ENCODE measurements at regions not wholly inside any gene's neighbourhood (a gene's known extent, or its start where the extent isn't known, plus 50 kb on each side); places are given as distances from the start of the nearest gene placed in this dataset.
A peak's percentile ranks its signal among the peaks of the same experiment; 100 is the strongest.
"Not testable (repeated sequence)": the region's sequence is repeated elsewhere in the genome, so short reads cannot be mapped to it uniquely, and the experiment has no call there.

- FAIRE-seq (peak; percentile 34), DNase-seq (ENCODE audit: low read depth) (peak; percentile 8)
- H3K9me3 Mint-ChIP-seq (ENCODE audit: unreplicated experiment): no peaks in the 10 kb centered on the region
- no peak overlapping the region for H3K9ac ChIP-seq (ENCODE audit: low read length)
- no peaks in the 10 kb centered on the region for H3K36me3 ChIP-seq (ENCODE audit: insufficient read depth, low read length)
- no peaks in the 10 kb centered on the region for H3K36me3 Mint-ChIP-seq (ENCODE audit: low read depth, unreplicated experiment)
- no peak overlapping the region for H3K27ac Mint-ChIP-seq (ENCODE audit: unreplicated experiment)
- H3K4me1 Mint-ChIP-seq (ENCODE audit: low read depth, unreplicated experiment): peaks cover 2% of the 10 kb centered on the region
- no peaks in the 10 kb centered on the region for H4K20me1 ChIP-seq (ENCODE audit: insufficient read depth, low read length)
- no peak overlapping the region for H3K27ac ChIP-seq (ENCODE audit: low read depth, low read length)
- H2AFZ ChIP-seq (ENCODE audit: low read depth, low read length): no peak overlapping the region
- TF ChIP-seq CTCF (IDR thresholded peaks at IDR 0.05; ENCODE audit: insufficient read depth, low read depth, low read length) (peak; percentile 53), EZH2 (IDR thresholded peaks at IDR 0.05; ENCODE audit: insufficient read depth, low read length) (no peak)
- H3K9me3 ChIP-seq (ENCODE audit: insufficient read depth, low read depth, low read length): no peaks in the 10 kb centered on the region
- H3K27me3 Mint-ChIP-seq (ENCODE audit: low read depth, unreplicated experiment): no peaks in the 10 kb centered on the region
- no peak overlapping the region for H3K4me2 ChIP-seq (ENCODE audit: low read length)
- H3K79me2 ChIP-seq (ENCODE audit: insufficient read depth, low read length): no peaks in the 10 kb centered on the region
- no peaks in the 10 kb centered on the region for H3K4me1 ChIP-seq (ENCODE audit: insufficient read depth, low read length)
- no peak overlapping the region for H3K4me3 ChIP-seq (ENCODE audit: insufficient read depth, low read depth, low read length)
- no peak overlapping the region for H3K4me3 Mint-ChIP-seq (ENCODE audit: unreplicated experiment)
- no peaks in the 10 kb centered on the region for H3K27me3 ChIP-seq (ENCODE audit: insufficient read depth, low read length)
Observed at GRCh38 chrX:7996414-7996813, 69.2 kb upstream of the PNPLA4 start.

GRCh38 chrX:7993873-7994272 is 66.7 kb upstream of the PNPLA4 start:
- Mint-ChIP-seq H3K9me3 (ENCODE audit: unreplicated experiment) (no peaks in the 10 kb centered on the region), H3K4me1 (ENCODE audit: low read depth, unreplicated experiment) (peaks cover 4% of the 10 kb centered on the region), H3K27ac (ENCODE audit: unreplicated experiment) (no peak overlapping the region), H3K36me3 (ENCODE audit: low read depth, unreplicated experiment) (no peaks in the 10 kb centered on the region), H3K27me3 (ENCODE audit: low read depth, unreplicated experiment) (no peaks in the 10 kb centered on the region), H3K4me3 (ENCODE audit: unreplicated experiment) (no peak overlapping the region)
- no peak overlapping the region for H2AFZ ChIP-seq (ENCODE audit: low read depth, low read length)
- H3K27ac ChIP-seq (ENCODE audit: low read depth, low read length): no peak overlapping the region
- H3K4me3 ChIP-seq (ENCODE audit: insufficient read depth, low read depth, low read length): no peak overlapping the region
- H3K4me1 ChIP-seq (ENCODE audit: insufficient read depth, low read length): peaks cover 3% of the 10 kb centered on the region
- no peaks in the 10 kb centered on the region for H3K9me3 ChIP-seq (ENCODE audit: insufficient read depth, low read depth, low read length)
- H3K27me3 ChIP-seq (ENCODE audit: insufficient read depth, low read length): no peaks in the 10 kb centered on the region
- H3K9ac ChIP-seq (ENCODE audit: low read length): no peak overlapping the region
- DNase-seq (ENCODE audit: low read depth): no peak
- FAIRE-seq: no peak
- TF ChIP-seq EZH2 (IDR thresholded peaks at IDR 0.05; ENCODE audit: insufficient read depth, low read length): no peak
- TF ChIP-seq CTCF (IDR thresholded peaks at IDR 0.05; ENCODE audit: insufficient read depth, low read depth, low read length): no peak
- H3K4me2 ChIP-seq (ENCODE audit: low read length): no peak overlapping the region
- H3K36me3 ChIP-seq (ENCODE audit: insufficient read depth, low read length): no peaks in the 10 kb centered on the region
- no peaks in the 10 kb centered on the region for H3K79me2 ChIP-seq (ENCODE audit: insufficient read depth, low read length)
- no peaks in the 10 kb centered on the region for H4K20me1 ChIP-seq (ENCODE audit: insufficient read depth, low read length)

GRCh38 chrX:7988013-7988759 is 61.0 kb upstream of the PNPLA4 start:
- H3K9ac ChIP-seq (ENCODE audit: low read length): peak overlapping the region; percentile 71
- H3K4me1 ChIP-seq (ENCODE audit: insufficient read depth, low read length): peaks cover 22% of the 10 kb centered on the region
- not testable (repeated sequence) for H3K36me3 Mint-ChIP-seq (ENCODE audit: low read depth, unreplicated experiment); H3K27me3 ChIP-seq (ENCODE audit: insufficient read depth, low read length); H3K27me3 Mint-ChIP-seq (ENCODE audit: low read depth, unreplicated experiment); H3K4me3 Mint-ChIP-seq (ENCODE audit: unreplicated experiment); H4K20me1 ChIP-seq (ENCODE audit: insufficient read depth, low read length); H3K9me3 Mint-ChIP-seq (ENCODE audit: unreplicated experiment); H3K79me2 ChIP-seq (ENCODE audit: insufficient read depth, low read length); H3K36me3 ChIP-seq (ENCODE audit: insufficient read depth, low read length); H3K9me3 ChIP-seq (ENCODE audit: insufficient read depth, low read depth, low read length); H2AFZ ChIP-seq (ENCODE audit: low read depth, low read length)
- H3K4me2 ChIP-seq (ENCODE audit: low read length): peak overlapping the region; percentile 60
- H3K27ac ChIP-seq (ENCODE audit: low read depth, low read length): peak overlapping the region; percentile 91
- H3K27ac Mint-ChIP-seq (ENCODE audit: unreplicated experiment): peak overlapping the region; percentile 93
- FAIRE-seq: peak; percentile 100
- peaks cover 31% of the 10 kb centered on the region for H3K4me1 Mint-ChIP-seq (ENCODE audit: low read depth, unreplicated experiment)
- peak; percentile 87 for DNase-seq (ENCODE audit: low read depth)
- H3K4me3 ChIP-seq (ENCODE audit: insufficient read depth, low read depth, low read length): peak overlapping the region; percentile 3

Data from astrocyte (in vitro differentiated cells and primary cell).